DMS153 treated with DMSO at 0.1 percent for 48 hours (cell line): ENCODE measurements at regions not wholly inside any gene's neighbourhood (a gene's known extent, or its start where the extent isn't known, plus 50 kb on each side); places are given as distances from the start of the nearest gene placed in this dataset.
"Not testable (repeated sequence)": the region's sequence is repeated elsewhere in the genome, so short reads cannot be mapped to it uniquely, and the experiment has no call there.

Experiments
- DNase-seq: peaks from one replicate; lab custom pipeline; 2025; ENCODE audit not compliant: unreplicated experiment; lab: John Stamatoyannopoulos, UW

- not testable (repeated sequence) for DNase-seq
Observed at GRCh38 chr1:148211191-148211590, 59.1 kb upstream of the NBPF11 start.

DNA sequence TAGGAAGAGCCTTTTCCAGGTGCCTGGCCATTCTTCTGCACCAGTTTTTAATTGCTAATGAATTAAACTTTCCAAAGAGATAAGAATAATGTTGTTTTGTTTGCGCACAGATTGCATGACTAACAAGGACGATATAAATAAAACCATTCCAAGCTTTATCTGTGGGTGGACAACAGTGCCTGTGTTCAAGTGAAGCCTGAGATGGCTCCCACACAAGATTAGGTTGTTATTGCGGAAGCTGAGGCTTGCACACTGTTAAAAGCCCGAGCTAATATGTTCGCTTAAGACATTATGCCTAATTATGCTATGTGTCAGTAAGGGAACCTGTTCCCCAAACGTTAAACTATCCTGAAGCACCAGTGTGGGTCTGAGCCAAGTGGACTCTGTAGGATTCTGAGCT is 58.5 kb upstream of the NBPF11 start:
- not testable (repeated sequence) for DNase-seq

DNA sequence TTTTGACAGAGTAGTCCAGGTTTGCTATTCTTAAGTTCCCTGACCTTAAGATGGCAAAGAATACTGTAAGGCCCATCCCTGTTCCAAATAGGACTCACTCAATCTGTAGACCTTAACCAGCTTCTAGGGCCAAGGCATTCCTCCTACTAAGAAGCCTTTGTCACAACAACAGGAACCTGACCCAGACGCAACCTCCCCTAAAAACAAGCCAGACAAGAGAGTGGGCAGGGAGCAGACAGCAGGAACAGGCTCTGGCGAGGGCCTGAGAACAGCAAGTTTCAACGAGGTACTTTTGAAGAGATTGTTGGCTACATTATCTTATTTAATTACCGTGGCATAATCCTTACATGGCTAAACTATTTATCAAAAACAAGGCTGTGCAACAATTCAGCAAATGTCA is 58.1 kb upstream of the NBPF11 start:
- DNase-seq: not testable (repeated sequence)

DNA sequence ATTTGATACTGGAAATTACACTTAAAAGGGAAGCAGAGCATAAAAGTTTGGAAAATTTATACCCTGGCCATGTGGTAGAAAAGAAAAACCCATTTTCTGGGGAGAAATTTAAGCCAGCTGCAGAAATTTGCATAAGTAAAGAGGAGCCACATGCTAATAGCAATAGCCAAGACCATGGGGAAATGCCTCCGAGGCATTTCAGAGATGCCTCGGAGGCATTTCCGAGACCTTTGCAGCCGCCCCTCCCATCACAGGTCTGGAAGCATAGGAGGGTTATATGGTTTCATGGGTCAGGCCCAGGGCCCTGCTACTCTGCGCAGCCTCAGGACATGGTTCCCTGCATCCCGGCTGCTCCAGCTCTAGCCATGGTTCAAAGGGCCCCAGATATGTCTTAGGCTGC is 49.9 kb upstream of the NBPF11 start:
- DNase-seq: not testable (repeated sequence)
